ELR (cell line): ENCODE measurements at regions not wholly inside any gene's neighbourhood (a gene's known extent, or its start where the extent isn't known, plus 50 kb on each side); places are given as distances from the start of the nearest gene placed in this dataset.

Source experiments
- DNase-seq: peaks from one replicate; pipeline ENCODE4 v3.0.0-alpha.2; 2015; ENCODE audit warnings: low read depth

- DNase-seq = no peak
These were observed 54.9 kb downstream of the NKX2-1 start for GRCh38 chr14:36465178-36465577.

- no peak for DNase-seq
These were observed 57.1 kb downstream of the NKX2-1 start for GRCh38 chr14:36462890-36463289.

GRCh38 chr14:36455241-36455627, 64.8 kb downstream of the NKX2-1 start:
- DNase-seq = no peak

- no peak for DNase-seq
These were observed 65.3 kb downstream of the NKX2-1 start for GRCh38 chr14:36454599-36455240.

GRCh38 chr14:36452860-36453259, 67.2 kb downstream of the NKX2-1 start:
- no peak for DNase-seq

- no peak for DNase-seq
These were observed 68.5 kb downstream of the NKX2-1 start for GRCh38 chr14:36451310-36452065.

- DNase-seq = peak; percentile 3
These were observed 69.5 kb downstream of the NKX2-1 start for GRCh38 chr14:36450550-36450949.

GRCh38 chr14:36449903-36450302, 70.1 kb downstream of the NKX2-1 start:
- no peak for DNase-seq

GRCh38 chr14:36443374-36443773, 76.7 kb downstream of the NKX2-1 start:
- no peak for DNase-seq

- no peak for DNase-seq
These were observed 77.2 kb downstream of the NKX2-1 start for GRCh38 chr14:36442824-36443241.

GRCh38 chr14:36441283-36441682, 78.7 kb downstream of the NKX2-1 start:
- DNase-seq = no peak

GRCh38 chr14:36439766-36440165, 80.3 kb downstream of the NKX2-1 start:
- DNase-seq = no peak

- DNase-seq = no peak
These were observed 81.1 kb downstream of the NKX2-1 start for GRCh38 chr14:36438883-36439282.

- no peak for DNase-seq
These were observed 89.4 kb downstream of the NKX2-1 start for GRCh38 chr14:36430662-36431084.

GRCh38 chr14:36430169-36430568, 89.9 kb downstream of the NKX2-1 start:
- no peak for DNase-seq

- DNase-seq = no peak
These were observed 90.3 kb downstream of the NKX2-1 start for GRCh38 chr14:36429692-36430091.

GRCh38 chr14:36428350-36428749, 91.7 kb downstream of the NKX2-1 start:
- DNase-seq = no peak

GRCh38 chr14:36426836-36427235, 93.2 kb downstream of the NKX2-1 start:
- no peak for DNase-seq

- no peak for DNase-seq
These were observed 93.9 kb downstream of the NKX2-1 start for GRCh38 chr14:36426113-36426512.

- no peak for DNase-seq
These were observed 95.4 kb downstream of the NKX2-1 start for GRCh38 chr14:36424478-36425102.

- DNase-seq = no peak
These were observed 96.6 kb downstream of the NKX2-1 start for GRCh38 chr14:36423430-36423829.

GRCh38 chr14:36420149-36420687, 99.8 kb upstream of the MBIP start:
- no peak for DNase-seq

- no peak for DNase-seq
These were observed 98.5 kb upstream of the MBIP start for GRCh38 chr14:36418937-36419336.
